NCI-H748 (cell line): ENCODE measurements at regions not wholly inside any gene's neighbourhood (a gene's known extent, or its start where the extent isn't known, plus 50 kb on each side); places are given as distances from the start of the nearest gene placed in this dataset.

Experiments used
- DNase-seq: peaks from one replicate; lab custom pipeline; 2025; ENCODE audit not compliant: unreplicated experiment; lab: John Stamatoyannopoulos, UW

GRCh38 chrX:69365755-69366154 lies 138.4 kb upstream of the NALF2 start:
- no peak for DNase-seq

- DNase-seq, result no peak
Measured at GRCh38 chrX:69365349-69365748, 138.8 kb upstream of the NALF2 start.

- DNase-seq, result no peak
Measured at GRCh38 chrX:69362856-69363255, 141.3 kb upstream of the NALF2 start.

GRCh38 chrX:69362354-69362753 lies 141.8 kb upstream of the NALF2 start:
- DNase-seq, result no peak

GRCh38 chrX:69361311-69361845 lies 142.7 kb upstream of the NALF2 start:
- no peak for DNase-seq

GRCh38 chrX:69357317-69357716 lies 146.8 kb upstream of the NALF2 start:
- no peak for DNase-seq

GRCh38 chrX:69324851-69325250 lies 159.6 kb upstream of the PJA1 start:
- DNase-seq, result no peak

- DNase-seq, result no peak
Measured at GRCh38 chrX:69323786-69324720, 158.8 kb upstream of the PJA1 start.

- no peak for DNase-seq
Measured at GRCh38 chrX:69321789-69322188, 156.5 kb upstream of the PJA1 start.

- no peak for DNase-seq
Measured at GRCh38 chrX:69321006-69321655, 155.9 kb upstream of the PJA1 start.

GRCh38 chrX:69320116-69320515 lies 154.9 kb upstream of the PJA1 start:
- no peak for DNase-seq

GRCh38 chrX:69319376-69319775 lies 154.1 kb upstream of the PJA1 start:
- no peak for DNase-seq

- no peak for DNase-seq
Measured at GRCh38 chrX:69318651-69319340, 153.5 kb upstream of the PJA1 start.

- no peak for DNase-seq
Measured at GRCh38 chrX:69317721-69318120, 152.5 kb upstream of the PJA1 start.

- DNase-seq, result peak; percentile 27
Measured at GRCh38 chrX:69314436-69315348, 149.4 kb upstream of the PJA1 start.

GRCh38 chrX:69313617-69314290 lies 148.5 kb upstream of the PJA1 start:
- no peak for DNase-seq

GRCh38 chrX:69311936-69312670 lies 146.8 kb upstream of the PJA1 start:
- DNase-seq, result no peak

- DNase-seq, result peak; percentile 65
Measured at GRCh38 chrX:69309074-69309792, 144.0 kb upstream of the PJA1 start.

GRCh38 chrX:69307756-69308155 lies 142.5 kb upstream of the PJA1 start:
- no peak for DNase-seq
